GM12873 (cell line): ENCODE measurements at regions not wholly inside any gene's neighbourhood (a gene's known extent, or its start where the extent isn't known, plus 50 kb on each side); places are given as distances from the start of the nearest gene placed in this dataset.

Experiments used
- CTCF ChIP-seq: IDR thresholded peaks from 2 replicates; pipeline ENCODE4 v1.5.1; 2012; ENCODE audit warnings: low read depth, mild to moderate bottlenecking, moderate library complexity, low read length, control low read depth; ENCODE audit not compliant: insufficient read depth; ENCODE audit errors: missing control alignments

DNA sequence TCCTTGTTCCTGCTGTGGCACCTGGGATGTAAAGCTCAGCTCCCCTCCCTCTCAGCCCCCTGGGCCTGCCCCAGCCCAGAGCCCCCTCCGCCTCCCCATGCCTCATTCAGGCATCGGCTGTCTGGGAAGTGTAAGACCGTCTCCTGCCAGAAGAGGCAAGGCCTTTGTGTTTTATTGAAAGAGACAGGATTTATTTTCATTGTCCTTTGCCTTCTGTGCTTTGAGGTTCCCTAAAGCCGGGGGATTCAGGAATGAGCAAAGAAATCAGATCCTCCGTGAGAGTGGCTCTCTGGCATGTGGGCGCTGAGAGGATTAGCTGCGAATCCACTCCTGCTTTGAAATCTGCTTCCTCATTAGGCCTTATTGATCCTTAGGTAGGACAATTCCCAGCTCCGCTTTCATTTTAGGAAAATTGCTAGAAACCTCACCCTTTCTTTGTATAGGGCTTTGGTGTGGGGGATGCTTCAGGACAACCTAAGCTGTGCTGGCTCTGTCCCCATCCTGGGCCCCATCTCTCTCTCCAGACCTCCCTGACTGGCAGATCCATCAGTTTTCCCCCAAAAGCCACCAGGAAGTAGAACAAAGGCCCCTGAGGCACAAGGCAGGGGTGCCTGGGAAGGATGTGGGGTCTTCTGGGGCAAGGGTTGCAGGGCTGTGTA, 211.5 kb upstream of the TNRC6C start:
- TF ChIP-seq CTCF: no peak

DNA sequence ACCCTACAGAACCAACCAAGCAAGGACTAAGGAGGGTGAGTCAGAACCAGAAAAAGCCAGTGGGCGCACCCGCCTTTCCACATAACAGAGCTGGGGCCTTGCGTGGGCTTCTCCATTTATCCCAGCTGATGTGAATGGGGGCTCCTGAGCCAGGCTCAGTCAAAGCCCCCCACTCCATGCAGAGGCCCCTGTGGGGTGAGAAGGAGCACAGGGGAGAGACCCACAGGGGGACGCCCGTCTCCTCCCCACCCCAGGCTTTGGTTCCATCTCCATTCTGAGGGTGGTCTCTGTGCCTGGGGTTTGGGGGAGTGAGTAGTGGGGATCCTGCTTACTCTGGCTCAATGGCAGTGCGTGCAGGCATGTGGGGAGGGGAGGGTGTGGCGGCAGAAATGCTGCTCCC, 210.1 kb upstream of the TNRC6C start:
- TF ChIP-seq CTCF: no peak

DNA sequence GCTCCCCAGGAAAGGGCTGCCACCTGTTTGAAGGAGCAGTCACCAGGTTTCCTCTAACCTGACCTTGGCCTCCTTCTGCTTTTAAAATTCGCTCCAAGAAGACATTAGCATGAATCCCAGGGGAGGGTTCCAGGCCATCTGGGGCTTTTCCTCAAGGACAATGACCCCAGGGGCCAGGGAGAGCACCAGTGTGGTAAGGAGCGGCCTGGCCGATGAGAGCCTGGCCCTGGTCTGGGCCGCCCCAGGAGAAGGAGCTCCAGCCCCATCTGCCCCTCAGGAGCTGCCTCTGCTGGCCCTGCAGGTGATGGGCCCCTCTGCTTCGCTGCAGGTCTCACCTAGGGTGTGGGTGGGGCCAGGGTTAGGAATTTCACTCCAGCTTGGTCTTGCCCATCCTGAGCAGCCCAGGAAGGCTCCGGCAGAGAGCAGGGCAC, 209.2 kb upstream of the TNRC6C start:
- no peak for TF ChIP-seq CTCF

DNA sequence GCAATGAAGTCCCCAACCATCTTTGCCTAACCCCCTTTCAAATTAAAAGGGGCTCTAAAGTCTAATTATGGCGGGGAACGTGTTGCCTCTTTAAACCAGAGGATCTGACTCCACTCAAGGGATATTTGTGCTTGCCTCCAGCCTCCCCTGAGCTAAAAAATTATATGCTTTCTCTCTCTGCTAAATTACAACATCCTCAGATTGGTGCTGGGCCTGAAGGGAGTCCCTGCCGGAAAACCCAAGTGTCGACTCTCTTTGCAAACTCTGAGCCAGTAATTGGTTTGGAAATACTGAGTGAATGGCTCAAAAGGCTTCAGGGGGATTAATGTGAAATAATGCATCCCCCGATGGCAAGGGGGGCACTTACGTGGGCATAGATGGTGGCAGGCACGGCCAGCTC, 208.5 kb upstream of the TNRC6C start:
- no peak for TF ChIP-seq CTCF

- no peak for TF ChIP-seq CTCF
Measured at GRCh38 chr17:77750427-77751043, 208.0 kb upstream of the TNRC6C start.

GRCh38 chr17:77753246-77753645, 205.3 kb upstream of the TNRC6C start:
- no peak for TF ChIP-seq CTCF

DNA sequence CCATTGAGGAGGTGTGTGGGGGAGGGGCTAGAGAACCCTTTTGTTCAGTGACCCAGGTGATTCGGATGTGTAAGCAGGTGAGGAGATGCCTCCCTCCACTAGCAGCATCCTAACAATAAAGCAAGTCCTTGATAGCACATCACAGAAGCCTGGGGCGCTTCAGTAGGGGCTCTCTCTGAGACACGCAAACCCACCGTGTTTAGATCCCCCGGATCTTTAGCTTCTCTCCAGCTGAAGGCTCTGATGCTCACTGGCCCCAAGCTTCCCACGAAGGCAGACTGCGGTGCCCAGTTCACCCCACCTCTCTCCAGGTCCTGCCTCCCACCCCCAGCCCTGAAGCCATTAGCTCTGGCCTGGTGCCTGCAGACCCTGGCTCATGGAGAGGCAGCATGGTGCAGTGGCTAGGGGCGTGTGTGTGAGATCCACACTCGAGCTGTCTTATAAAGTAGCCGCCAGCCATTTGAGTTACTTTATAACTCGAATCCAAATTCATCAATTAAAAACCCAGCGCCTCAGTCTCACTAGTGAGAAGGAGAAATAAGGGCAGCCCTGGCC, 204.7 kb upstream of the TNRC6C start:
- no peak for TF ChIP-seq CTCF
